ENCODE measurements at regions not wholly inside any gene's neighbourhood (a gene's known extent, or its start where the extent isn't known, plus 50 kb on each side); places are given as distances from the start of the nearest gene placed in this dataset.
"Not testable (repeated sequence)": the region's sequence is repeated elsewhere in the genome, so short reads cannot be mapped to it uniquely, and the experiment has no call there.

- peaks cover 6% of the 10 kb centered on the region for H3K9me3 Mint-ChIP-seq
- H3K4me3 Mint-ChIP-seq = no peak overlapping the region
- no peaks in the 10 kb centered on the region for H3K4me1 Mint-ChIP-seq (ENCODE audit: low read depth)
- H3K27ac Mint-ChIP-seq = no peak overlapping the region
- intact Hi-C loops (cut with micrococcal nuclease) = no loop called here
- no peak for DNase-seq (ENCODE audit: low spot score)
- H3K36me3 Mint-ChIP-seq (ENCODE audit: low read depth) = no peaks in the 10 kb centered on the region
- no peaks in the 10 kb centered on the region for H3K27me3 Mint-ChIP-seq (ENCODE audit: insufficient read depth)
These were observed 51.9 kb upstream of the TCERG1L start for GRCh38 chr10:131363416-131363815.

- no peak overlapping the region for H3K27ac Mint-ChIP-seq
- no peaks in the 10 kb centered on the region for H3K36me3 Mint-ChIP-seq (ENCODE audit: low read depth)
- H3K9me3 Mint-ChIP-seq = peaks cover 8% of the 10 kb centered on the region
- H3K27me3 Mint-ChIP-seq (ENCODE audit: insufficient read depth) = peaks cover 2% of the 10 kb centered on the region
- DNase-seq (ENCODE audit: low spot score) = no peak
- H3K4me3 Mint-ChIP-seq = no peak overlapping the region
- H3K4me1 Mint-ChIP-seq (ENCODE audit: low read depth) = no peaks in the 10 kb centered on the region
- intact Hi-C loops (cut with micrococcal nuclease) = no loop called here
These were observed 60.0 kb upstream of the TCERG1L start for GRCh38 chr10:131371571-131371970.

- Mint-ChIP-seq H3K27ac (no peak overlapping the region), H3K27me3 (ENCODE audit: insufficient read depth) (no peaks in the 10 kb centered on the region), H3K9me3 (no peaks in the 10 kb centered on the region), H3K4me3 (no peak overlapping the region), H3K36me3 (ENCODE audit: low read depth) (no peaks in the 10 kb centered on the region), H3K4me1 (ENCODE audit: low read depth) (no peaks in the 10 kb centered on the region)
- intact Hi-C loops (cut with micrococcal nuclease) = no loop called here
- no peak for DNase-seq (ENCODE audit: low spot score)
These were observed 70.1 kb upstream of the TCERG1L start for GRCh38 chr10:131381576-131381975.

GRCh38 chr10:131385161-131385872, 73.8 kb upstream of the TCERG1L start:
- H3K27me3 Mint-ChIP-seq (ENCODE audit: insufficient read depth); H3K4me3 Mint-ChIP-seq; intact Hi-C loops (cut with micrococcal nuclease); H3K27ac Mint-ChIP-seq; DNase-seq (ENCODE audit: low spot score); H3K9me3 Mint-ChIP-seq; H3K36me3 Mint-ChIP-seq (ENCODE audit: low read depth); H3K4me1 Mint-ChIP-seq (ENCODE audit: low read depth): not testable (repeated sequence)

GRCh38 chr10:131387018-131387529, 75.6 kb upstream of the TCERG1L start:
- intact Hi-C loops (cut with micrococcal nuclease) = no loop called here
- Mint-ChIP-seq H3K4me3 (no peak overlapping the region), H3K9me3 (no peaks in the 10 kb centered on the region), H3K36me3 (ENCODE audit: low read depth) (no peaks in the 10 kb centered on the region), H3K27ac (no peak overlapping the region), H3K27me3 (ENCODE audit: insufficient read depth) (no peaks in the 10 kb centered on the region), H3K4me1 (ENCODE audit: low read depth) (no peaks in the 10 kb centered on the region)
- no peak for DNase-seq (ENCODE audit: low spot score)

GRCh38 chr10:131391936-131392335, 80.4 kb upstream of the TCERG1L start:
- no peak for DNase-seq (ENCODE audit: low spot score)
- no peaks in the 10 kb centered on the region for H3K9me3 Mint-ChIP-seq
- intact Hi-C loops (cut with micrococcal nuclease) = no loop called here
- H3K36me3 Mint-ChIP-seq (ENCODE audit: low read depth) = no peaks in the 10 kb centered on the region
- no peaks in the 10 kb centered on the region for H3K4me1 Mint-ChIP-seq (ENCODE audit: low read depth)
- H3K27me3 Mint-ChIP-seq (ENCODE audit: insufficient read depth) = no peaks in the 10 kb centered on the region
- H3K27ac Mint-ChIP-seq = no peak overlapping the region
- H3K4me3 Mint-ChIP-seq = no peak overlapping the region

- H3K36me3 Mint-ChIP-seq (ENCODE audit: low read depth) = no peaks in the 10 kb centered on the region
- H3K4me1 Mint-ChIP-seq (ENCODE audit: low read depth) = no peaks in the 10 kb centered on the region
- no peak overlapping the region for H3K27ac Mint-ChIP-seq
- H3K4me3 Mint-ChIP-seq = no peak overlapping the region
- no peak for DNase-seq (ENCODE audit: low spot score)
- no peaks in the 10 kb centered on the region for H3K9me3 Mint-ChIP-seq
- H3K27me3 Mint-ChIP-seq (ENCODE audit: insufficient read depth) = no peaks in the 10 kb centered on the region
- intact Hi-C loops (cut with micrococcal nuclease) = no loop called here
These were observed 84.9 kb upstream of the TCERG1L start for GRCh38 chr10:131396121-131397050.

- intact Hi-C loops (cut with micrococcal nuclease) = no loop called here
- Mint-ChIP-seq H3K4me1 (ENCODE audit: low read depth) (no peaks in the 10 kb centered on the region), H3K4me3 (no peak overlapping the region), H3K9me3 (no peaks in the 10 kb centered on the region), H3K27me3 (ENCODE audit: insufficient read depth) (no peaks in the 10 kb centered on the region), H3K27ac (no peak overlapping the region), H3K36me3 (ENCODE audit: low read depth) (no peaks in the 10 kb centered on the region)
- DNase-seq (ENCODE audit: low spot score) = no peak
These were observed 86.6 kb upstream of the TCERG1L start for GRCh38 chr10:131398166-131398565.

GRCh38 chr10:131399981-131400380, 88.5 kb upstream of the TCERG1L start:
- intact Hi-C loops (cut with micrococcal nuclease) = no loop called here
- H3K27me3 Mint-ChIP-seq (ENCODE audit: insufficient read depth) = no peaks in the 10 kb centered on the region
- H3K4me3 Mint-ChIP-seq = no peak overlapping the region
- H3K4me1 Mint-ChIP-seq (ENCODE audit: low read depth) = no peaks in the 10 kb centered on the region
- H3K27ac Mint-ChIP-seq = no peak overlapping the region
- H3K36me3 Mint-ChIP-seq (ENCODE audit: low read depth) = no peaks in the 10 kb centered on the region
- DNase-seq (ENCODE audit: low spot score) = no peak
- no peaks in the 10 kb centered on the region for H3K9me3 Mint-ChIP-seq

GRCh38 chr10:131400513-131400912, 89.0 kb upstream of the TCERG1L start:
- DNase-seq (ENCODE audit: low spot score) = no peak
- intact Hi-C loops (cut with micrococcal nuclease) = no loop called here
- Mint-ChIP-seq H3K27ac (no peak overlapping the region), H3K27me3 (ENCODE audit: insufficient read depth) (no peaks in the 10 kb centered on the region), H3K4me3 (no peak overlapping the region), H3K4me1 (ENCODE audit: low read depth) (no peaks in the 10 kb centered on the region), H3K9me3 (no peaks in the 10 kb centered on the region), H3K36me3 (ENCODE audit: low read depth) (no peaks in the 10 kb centered on the region)

GRCh38 chr10:131402771-131403650, 91.5 kb upstream of the TCERG1L start:
- intact Hi-C loops (cut with micrococcal nuclease) = no loop called here
- DNase-seq (ENCODE audit: low spot score) = no peak
- Mint-ChIP-seq H3K27ac (no peak overlapping the region), H3K27me3 (ENCODE audit: insufficient read depth) (no peaks in the 10 kb centered on the region), H3K4me3 (no peak overlapping the region), H3K4me1 (ENCODE audit: low read depth) (no peaks in the 10 kb centered on the region), H3K9me3 (no peaks in the 10 kb centered on the region), H3K36me3 (ENCODE audit: low read depth) (no peaks in the 10 kb centered on the region)

GRCh38 chr10:131403936-131404335, 92.4 kb upstream of the TCERG1L start:
- DNase-seq (ENCODE audit: low spot score) = no peak
- intact Hi-C loops (cut with micrococcal nuclease) = no loop called here
- H3K9me3 Mint-ChIP-seq = no peaks in the 10 kb centered on the region
- H3K27ac Mint-ChIP-seq = no peak overlapping the region
- H3K4me1 Mint-ChIP-seq (ENCODE audit: low read depth) = no peaks in the 10 kb centered on the region
- no peaks in the 10 kb centered on the region for H3K36me3 Mint-ChIP-seq (ENCODE audit: low read depth)
- no peaks in the 10 kb centered on the region for H3K27me3 Mint-ChIP-seq (ENCODE audit: insufficient read depth)
- no peak overlapping the region for H3K4me3 Mint-ChIP-seq
